T-helper 2 cell (primary cell): ENCODE measurements at regions not wholly inside any gene's neighbourhood (a gene's known extent, or its start where the extent isn't known, plus 50 kb on each side); places are given as distances from the start of the nearest gene placed in this dataset.

Experiments
- DNase-seq, 5 experiments: peaks; one replicate each; pipeline versions ENCODE4 v3.0.0 to v3.0.0-alpha.2; 2012 to 2022

DNA sequence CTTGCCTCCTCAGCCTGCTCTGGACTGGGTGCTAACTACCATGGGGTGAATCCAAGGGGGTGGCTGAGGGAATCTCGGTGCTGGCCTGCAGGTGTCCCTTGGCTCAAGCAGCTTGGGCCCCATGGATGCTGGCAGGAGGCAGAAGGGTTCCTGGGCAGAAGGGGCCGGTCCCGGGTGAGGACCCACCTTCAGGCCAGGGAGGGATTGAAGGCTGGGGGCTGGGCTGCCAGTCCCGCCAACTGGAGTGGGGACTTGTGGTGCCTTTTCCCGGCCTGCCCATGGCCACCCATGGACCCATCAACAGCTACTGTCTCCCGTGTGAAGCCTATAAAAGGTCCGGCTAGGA is 550.1 kb downstream of the SLC6A15 start:
- DNase-seq, result no peak

DNA sequence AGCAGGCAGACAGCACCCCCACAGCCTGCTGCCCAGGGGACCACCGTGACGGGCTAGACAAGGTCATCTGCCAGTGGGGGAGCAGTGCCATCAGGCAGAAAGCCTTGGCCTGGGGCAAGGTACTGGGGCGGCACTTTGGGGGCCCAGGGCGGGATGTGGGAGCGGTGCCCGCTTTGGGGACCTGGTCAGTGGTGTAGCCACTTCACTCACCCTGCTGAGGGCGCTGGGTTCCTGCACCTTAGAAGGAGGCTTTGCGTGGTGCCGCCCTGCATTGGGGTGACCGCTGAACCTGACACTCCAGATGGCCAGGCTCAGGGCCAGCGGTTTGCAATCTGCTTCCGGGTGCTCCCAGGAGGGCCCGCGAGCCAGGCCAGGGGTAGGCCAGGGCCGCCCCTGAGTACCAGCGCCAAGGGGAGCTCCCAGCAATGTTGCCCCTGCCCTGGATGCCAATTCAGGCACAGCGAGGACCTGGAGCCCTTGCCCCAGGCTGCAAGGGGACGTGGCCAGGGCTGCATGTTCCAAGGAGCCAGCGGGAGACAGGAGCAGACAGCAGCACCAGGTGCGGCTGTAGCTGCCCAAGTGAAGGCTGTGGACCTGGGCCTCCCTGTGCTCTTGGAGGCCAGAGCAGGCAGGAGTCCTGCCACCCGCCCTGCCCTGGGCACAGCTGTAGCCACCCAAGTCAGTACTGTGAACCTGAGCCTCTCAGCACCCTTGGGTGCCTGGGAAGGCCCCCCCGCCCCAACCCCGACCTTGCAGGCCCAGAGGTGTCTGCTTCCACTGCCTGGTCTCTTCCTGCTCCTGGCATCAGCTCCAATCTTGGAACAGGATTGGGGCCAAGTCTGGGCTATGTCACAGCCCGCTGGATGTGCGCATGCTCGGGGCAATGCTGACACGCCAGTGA is 550.7 kb downstream of the SLC6A15 start:
- DNase-seq, result no peak

GRCh38 chr12:84357314-84357713 is 555.3 kb downstream of the SLC6A15 start:
- no peak for DNase-seq

- no peak for DNase-seq
These were observed 556.4 kb downstream of the SLC6A15 start for GRCh38 chr12:84356224-84356623.

DNA sequence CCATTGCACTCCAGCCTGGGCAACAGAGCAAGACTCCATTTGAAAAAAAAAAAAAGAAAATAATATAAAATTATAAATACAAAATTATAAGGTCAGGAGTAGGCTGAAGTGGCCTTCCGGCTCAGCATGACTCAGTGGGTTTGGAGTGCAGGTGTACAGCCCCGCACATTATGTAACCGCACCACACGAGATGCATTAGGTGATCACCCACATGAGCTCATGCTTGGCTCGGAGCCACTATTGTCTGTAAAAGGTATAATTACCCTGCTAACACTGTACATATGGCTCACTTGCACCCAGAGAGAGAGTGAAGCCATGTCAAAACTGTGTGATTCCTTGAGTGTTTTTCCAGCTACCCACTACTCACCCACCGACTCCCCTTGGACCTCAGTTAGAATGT is 557.0 kb downstream of the SLC6A15 start:
- no peak for DNase-seq

GRCh38 chr12:84348582-84348981 is 564.0 kb downstream of the SLC6A15 start:
- DNase-seq, result no peak

GRCh38 chr12:84341467-84342193 is 571.0 kb downstream of the SLC6A15 start:
- DNase-seq, result no peak

- DNase-seq, result no peak
These were observed 576.4 kb downstream of the SLC6A15 start for GRCh38 chr12:84336231-84336630.

DNA sequence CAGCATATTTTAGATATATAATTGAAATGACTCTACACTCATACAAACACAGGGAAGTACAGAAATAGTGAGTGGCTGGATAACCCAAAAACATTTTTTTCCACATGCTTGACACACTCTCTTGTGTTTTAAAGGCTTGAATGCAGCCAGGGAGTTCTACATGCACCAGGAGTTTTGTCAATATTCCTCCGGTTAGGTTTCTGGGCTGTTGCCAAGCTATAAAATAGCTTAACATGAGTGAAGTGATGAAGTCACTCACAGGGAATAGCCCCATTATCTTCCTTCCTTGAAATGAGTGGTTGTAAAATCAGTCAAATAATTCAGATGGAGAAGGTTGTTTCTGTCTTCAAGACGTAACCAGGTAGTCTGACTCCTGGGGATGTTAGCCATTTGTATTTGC is 582.7 kb downstream of the SLC6A15 start:
- DNase-seq, result no peak

- DNase-seq, result no peak
These were observed 596.7 kb downstream of the SLC6A15 start for GRCh38 chr12:84315926-84316325.

DNA sequence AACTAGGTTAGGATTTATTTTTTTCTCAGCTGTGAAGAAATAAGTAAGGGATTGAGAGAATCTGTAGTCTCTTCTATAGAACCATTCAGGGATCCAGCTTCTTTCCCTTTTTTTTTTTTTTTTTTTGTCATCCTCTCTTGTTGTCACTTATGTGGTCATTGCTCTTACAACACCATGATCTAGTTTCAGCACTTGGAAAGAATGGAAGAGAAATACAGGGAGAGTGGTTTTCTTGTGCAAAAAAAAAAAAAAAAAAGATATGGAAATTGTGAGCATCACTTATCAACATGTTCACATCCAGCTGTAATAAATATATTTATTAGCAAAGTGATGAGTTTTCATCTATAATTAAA is 599.3 kb downstream of the SLC6A15 start:
- DNase-seq, result no peak

GRCh38 chr12:84308211-84308610 is 604.4 kb downstream of the SLC6A15 start:
- DNase-seq, result no peak

- no peak for DNase-seq
These were observed 607.5 kb downstream of the SLC6A15 start for GRCh38 chr12:84305144-84305543.

- DNase-seq, result no peak
These were observed 618.4 kb downstream of the SLC6A15 start for GRCh38 chr12:84294246-84294645.

DNA sequence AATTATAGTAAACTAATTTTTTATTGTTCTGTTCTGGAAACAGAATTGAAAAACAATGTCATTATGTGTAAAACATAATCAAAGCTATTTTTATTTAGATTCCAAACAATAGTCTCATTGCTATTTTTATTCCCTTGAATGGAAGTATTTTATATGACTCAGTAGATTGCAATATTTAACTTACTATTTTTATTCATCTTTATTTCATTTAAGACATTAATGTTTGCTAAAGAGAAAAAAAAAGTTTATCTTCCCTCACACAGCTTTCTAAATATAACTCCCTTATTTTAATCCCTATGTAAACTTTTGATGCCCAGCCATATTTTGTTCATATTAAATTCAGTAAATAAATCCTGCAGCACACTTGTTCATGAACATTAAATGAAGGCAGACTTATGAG is 622.4 kb downstream of the SLC6A15 start:
- DNase-seq, result no peak

DNA sequence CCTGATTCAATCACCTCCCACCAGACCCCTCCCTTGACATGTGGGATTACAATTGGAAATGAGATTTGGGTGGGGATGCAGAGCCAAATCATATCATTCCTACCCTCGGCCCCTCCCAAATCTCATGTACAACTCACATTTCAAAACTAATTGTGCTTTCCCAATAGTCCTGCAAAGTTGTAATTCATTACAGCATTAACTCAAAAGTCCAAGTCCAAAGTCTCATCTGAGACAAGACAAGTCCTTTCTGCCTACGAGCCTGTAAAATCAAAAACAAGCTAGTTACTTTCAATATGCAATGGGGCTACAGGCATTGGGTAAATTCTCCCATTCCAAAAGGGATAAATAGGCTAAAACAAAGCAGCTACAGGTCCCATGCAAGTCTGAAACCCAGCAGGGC is 634.6 kb downstream of the SLC6A15 start:
- no peak for DNase-seq

DNA sequence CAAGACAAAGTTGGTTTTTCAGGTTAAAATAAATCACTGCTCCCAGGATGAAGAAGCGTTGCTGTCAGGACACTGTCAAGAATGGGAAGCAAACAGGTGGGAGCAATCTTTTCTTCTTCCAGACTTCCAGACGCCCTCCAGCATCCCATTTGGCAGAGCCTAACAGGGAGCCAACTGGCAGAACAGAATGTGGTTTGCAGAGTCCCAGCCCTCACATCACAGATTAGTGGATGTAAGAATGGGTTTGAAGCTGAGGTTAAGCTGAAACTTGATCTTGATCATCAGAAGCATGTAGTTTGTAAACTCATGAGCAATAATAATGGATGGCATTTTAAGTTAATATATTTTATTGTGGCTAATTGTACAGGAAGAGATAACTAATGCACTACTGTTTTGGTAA is 636.4 kb downstream of the SLC6A15 start:
- no peak for DNase-seq

DNA sequence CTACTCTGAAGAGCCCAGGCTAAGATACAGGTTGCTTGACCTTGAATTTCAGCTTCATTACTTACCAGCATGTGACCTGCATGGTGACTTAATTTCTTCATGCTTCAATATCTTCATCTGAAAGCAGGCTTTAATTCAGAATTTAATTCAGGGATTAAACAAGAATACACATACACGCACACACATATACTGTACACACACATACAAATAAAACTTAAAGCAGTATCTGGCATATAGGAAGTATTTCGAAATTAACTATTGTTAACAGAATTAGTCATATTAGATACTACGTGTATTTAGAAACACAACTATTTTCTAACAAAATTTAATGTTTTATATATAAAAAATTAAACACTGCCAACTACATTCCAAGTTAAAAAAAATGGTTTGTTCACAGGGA is 640.3 kb downstream of the SLC6A15 start:
- DNase-seq, result no peak

- DNase-seq, result no peak
These were observed 642.0 kb downstream of the SLC6A15 start for GRCh38 chr12:84270470-84271140.

GRCh38 chr12:84247931-84248330 is 664.7 kb downstream of the SLC6A15 start:
- no peak for DNase-seq

- DNase-seq, result no peak
These were observed 668.9 kb downstream of the SLC6A15 start for GRCh38 chr12:84243686-84244085.

- DNase-seq, result no peak
These were observed 689.8 kb downstream of the SLC6A15 start for GRCh38 chr12:84222841-84223240.

DNA sequence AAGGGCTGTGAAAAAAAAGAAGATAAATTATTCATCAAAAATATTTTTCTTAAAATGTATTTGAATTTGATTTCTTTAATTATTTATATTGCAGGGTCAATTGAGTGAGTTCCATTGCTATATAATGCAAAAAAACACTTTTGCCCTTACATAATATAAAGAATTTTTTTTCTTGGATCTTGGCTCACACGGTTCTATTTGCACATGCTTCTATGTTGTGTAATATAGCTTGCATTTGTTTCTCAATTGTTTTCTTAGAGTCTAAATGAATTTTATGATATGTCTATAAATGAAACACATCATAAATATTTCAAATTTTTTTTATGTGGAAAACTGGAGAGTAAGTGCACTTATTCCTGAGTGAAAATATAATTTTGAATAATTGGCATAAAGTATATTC is 694.2 kb downstream of the SLC6A15 start:
- no peak for DNase-seq

GRCh38 chr12:84201976-84202375 is 710.6 kb downstream of the SLC6A15 start:
- DNase-seq, result no peak
